ENCODE measurements at regions not wholly inside any gene's neighbourhood (a gene's known extent, or its start where the extent isn't known, plus 50 kb on each side); places are given as distances from the start of the nearest gene placed in this dataset.

DNA sequence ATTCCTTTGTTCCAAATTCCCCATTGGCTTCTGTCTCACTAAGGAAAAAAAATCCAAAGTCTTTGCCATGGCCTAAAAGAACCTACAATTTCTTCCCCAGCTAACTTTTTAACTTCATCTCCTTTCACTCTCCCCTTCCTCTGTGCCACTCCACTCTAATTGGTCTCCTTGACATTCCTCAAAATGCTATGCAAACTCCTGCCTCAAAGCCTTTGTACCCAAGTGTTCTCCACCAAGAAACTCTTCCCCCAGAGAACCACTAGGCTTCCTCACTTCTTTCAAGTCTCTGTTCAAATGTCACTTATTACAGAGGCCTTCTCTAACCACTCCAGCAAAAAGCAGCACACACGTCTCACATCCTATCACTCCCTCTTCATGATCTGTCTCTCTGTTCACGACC, 91.6 kb upstream of the NR4A3 start:
- TF ChIP-seq CTCF (IDR thresholded peaks at IDR 0.05) (no peak), POLR2A (IDR thresholded peaks at IDR 0.05) (no peak)
